ENCODE measurements at regions not wholly inside any gene's neighbourhood (a gene's known extent, or its start where the extent isn't known, plus 50 kb on each side); places are given as distances from the start of the nearest gene placed in this dataset.

- no peaks in the 10 kb centered on the region for H3K27me3 ChIP-seq
- DNase-seq: no peak
- TF ChIP-seq POLR2A (IDR thresholded peaks at IDR 0.05): no peak
- TF ChIP-seq CTCF (IDR thresholded peaks at IDR 0.05): no peak
- no peaks in the 10 kb centered on the region for H3K36me3 ChIP-seq
- no peak overlapping the region for H3K4me3 ChIP-seq
- H3K4me1 ChIP-seq: no peaks in the 10 kb centered on the region
- intact Hi-C loops (cut with DNase I; ENCODE audit: low total_unique reads): no loop called here
- no peak overlapping the region for H3K27ac ChIP-seq
- no peaks in the 10 kb centered on the region for H3K9me3 ChIP-seq
These were observed 72.6 kb upstream of the METRNL start for GRCh38 chr17:83006515-83007455.

GRCh38 chr17:83007504-83008185, 71.8 kb upstream of the METRNL start:
- no peaks in the 10 kb centered on the region for H3K36me3 ChIP-seq
- no peaks in the 10 kb centered on the region for H3K4me1 ChIP-seq
- H3K9me3 ChIP-seq: no peaks in the 10 kb centered on the region
- no peak for TF ChIP-seq CTCF (IDR thresholded peaks at IDR 0.05)
- no peak for TF ChIP-seq POLR2A (IDR thresholded peaks at IDR 0.05)
- no peak overlapping the region for H3K27ac ChIP-seq
- H3K4me3 ChIP-seq: no peak overlapping the region
- H3K27me3 ChIP-seq: no peaks in the 10 kb centered on the region
- intact Hi-C loops (cut with DNase I; ENCODE audit: low total_unique reads): no loop called here
- DNase-seq: no peak

GRCh38 chr17:83008186-83008510, 71.3 kb upstream of the METRNL start:
- Histone ChIP-seq H3K27me3 (no peaks in the 10 kb centered on the region), H3K9me3 (no peaks in the 10 kb centered on the region), H3K27ac (no peak overlapping the region), H3K36me3 (no peaks in the 10 kb centered on the region), H3K4me1 (no peaks in the 10 kb centered on the region), H3K4me3 (no peak overlapping the region)
- intact Hi-C loops (cut with DNase I; ENCODE audit: low total_unique reads): no loop called here
- no peak for DNase-seq
- TF ChIP-seq POLR2A (IDR thresholded peaks at IDR 0.05): no peak
- TF ChIP-seq CTCF (IDR thresholded peaks at IDR 0.05): no peak

- TF ChIP-seq POLR2A (IDR thresholded peaks at IDR 0.05): no peak
- TF ChIP-seq CTCF (IDR thresholded peaks at IDR 0.05): no peak
- no peak for DNase-seq
- H3K4me3 ChIP-seq: no peak overlapping the region
- no peaks in the 10 kb centered on the region for H3K36me3 ChIP-seq
- H3K27me3 ChIP-seq: no peaks in the 10 kb centered on the region
- no peak overlapping the region for H3K27ac ChIP-seq
- intact Hi-C loops (cut with DNase I; ENCODE audit: low total_unique reads): no loop called here
- no peaks in the 10 kb centered on the region for H3K9me3 ChIP-seq
- no peaks in the 10 kb centered on the region for H3K4me1 ChIP-seq
These were observed 70.9 kb upstream of the METRNL start for GRCh38 chr17:83008526-83008925.
